Panc1 (cell line): ENCODE measurements at regions not wholly inside any gene's neighbourhood (a gene's known extent, or its start where the extent isn't known, plus 50 kb on each side); places are given as distances from the start of the nearest gene placed in this dataset.

ENCODE experiments used
- ATAC-seq: fragments of 200-7000 bp; cut with Tn5 transposase; 2 replicates; pipeline ENCODE4 v1.9.1; 2020; ENCODE audit warnings: mild to moderate bottlenecking, moderate library complexity
- BruUV-seq: library from RNA; stranded (reverse); fragments of 400-500 nt; replicated peaks from 2 replicates; lab custom pipeline; 2021; lab: Mats Ljungman, UMichigan
- CTCF ChIA-PET: fragments of 300-600 bp; sonication (Branson Sonifier 250); formaldehyde crosslinking; loops from one replicate; lab custom pipeline; 2022; ENCODE audit warnings: antibody characterized with exemption; lab: Charles Lee
- POLR2A ChIA-PET: fragments of 300-600 bp; sonication (Branson Sonifier 250); formaldehyde crosslinking; loops from one replicate; lab custom pipeline; 2022; ENCODE audit warnings: antibody characterized with exemption; lab: Charles Lee
- DNase-seq: peaks from one replicate; pipeline ENCODE4 v3.0.0-alpha.2; 2010; ENCODE audit warnings: low read depth, low spot score
- H3K27ac ChIP-seq: 2 replicates; pipeline ENCODE4 v1.5.1; 2011; ENCODE audit warnings: mild to moderate bottlenecking, low read length, inconsistent platforms
- H3K27me3 ChIP-seq: fragments of 200-500 bp; sonication (Bioruptor generic); 2 replicates; pipeline ENCODE4 v1.6.0; 2014; ENCODE audit warnings: low read length, inconsistent platforms; ENCODE audit not compliant: control insufficient read depth, insufficient read depth
- H3K36me3 ChIP-seq: fragments of 200-500 bp; sonication (Bioruptor generic); 2 replicates; pipeline ENCODE4 v1.5.1; 2014; ENCODE audit warnings: inconsistent platforms, mild to moderate bottlenecking, low read length, moderate library complexity; ENCODE audit not compliant: control insufficient read depth, insufficient read depth
- H3K4me1 ChIP-seq: 2 replicates; pipeline ENCODE4 v1.5.1; 2011; ENCODE audit warnings: inconsistent platforms, mild to moderate bottlenecking, low read length, moderate library complexity; ENCODE audit not compliant: control insufficient read depth, insufficient read depth
- H3K4me3 ChIP-seq, 2 experiments: 2 replicates each; pipeline ENCODE4 v1.5.1; 2011 to 2012; ENCODE audit warnings: low read depth in 2 of 2, low read length in 2 of 2, mild to moderate bottlenecking in 2 of 2, inconsistent platforms in 1 of 2, moderate library complexity in 1 of 2
- H3K9me3 ChIP-seq: fragments of 200-500 bp; sonication (Bioruptor generic); 2 replicates; pipeline ENCODE4 v1.5.1; 2014; ENCODE audit warnings: low read depth, mild to moderate bottlenecking, inconsistent platforms, low read length, moderate library complexity; ENCODE audit not compliant: control insufficient read depth, insufficient read depth
- CTCF ChIP-seq: fragments of 450-650 bp; IDR thresholded peaks from 2 replicates; pipeline ENCODE4 v1.5.1; 2017; ENCODE audit warnings: mild to moderate bottlenecking
- POLR2AphosphoS5 ChIP-seq: IDR thresholded peaks from 2 replicates; pipeline ENCODE4 v1.6.1; 2012; ENCODE audit warnings: mild to moderate bottlenecking, low read depth, low read length, moderate library complexity
- REST ChIP-seq, 2 experiments: IDR thresholded peaks; 2 replicates each; pipeline ENCODE4 v1.6.1; 2011 to 2012; ENCODE audit warnings: low read depth in 2 of 2, control low read depth in 1 of 2, low read length in 1 of 2, mild to moderate bottlenecking in 1 of 2, moderate library complexity in 1 of 2; ENCODE audit not compliant: insufficient read depth in 1 of 2
- SIN3A ChIP-seq: IDR thresholded peaks from 2 replicates; pipeline ENCODE4 v1.6.1; 2012; ENCODE audit warnings: low read depth, mild to moderate bottlenecking, low read length, moderate library complexity, borderline replicate concordance; ENCODE audit not compliant: insufficient read depth
- TCF7L2 ChIP-seq: IDR thresholded peaks from 2 replicates; pipeline ENCODE4 v1.6.1; 2011; ENCODE audit warnings: mild to moderate bottlenecking, low read depth, low read length, inconsistent platforms
- in situ Hi-C: cut with HindIII; loops from 2 replicates; pipeline ENCODE4 v1.10.0; 2016; ENCODE audit warnings: low sequenced_read_pairs, low pct_unique_long_range_greater_than_20kb
- intact Hi-C: fragments of 100-400 bp; cut with micrococcal nuclease; formaldehyde crosslinking; loops from one replicate; pipeline ENCODE4 v1.10.0; 2022; ENCODE audit not compliant: unreplicated experiment

- Histone ChIP-seq H3K4me1 (no peaks in the 10 kb centered on the region), H3K36me3 (no peaks in the 10 kb centered on the region), H3K27ac (no peak overlapping the region), H3K9me3 (peaks cover 3% of the 10 kb centered on the region; the same call in 1 of the 2 replicates), H3K27me3 (no peaks in the 10 kb centered on the region), H3K4me3 (no peak overlapping the region)
- POLR2A ChIA-PET, result no interaction called here
- ATAC-seq (no peak), DNase-seq (no peak)
- no TSS peak for BruUV-seq
- intact Hi-C loops, result no loop called here
- TF ChIP-seq CTCF, result no peak
- no peak for TF ChIP-seq POLR2AphosphoS5
- no peak for TF ChIP-seq TCF7L2
- TF ChIP-seq REST (IDR thresholded peaks at IDR 0.05; ENCODE audit: insufficient read depth in 1 of 2, low read depth in 2 of 2, low read length in 1 of 2), result no peak
- no peak for TF ChIP-seq SIN3A
- CTCF ChIA-PET, result no interaction called here
- in situ Hi-C loops, result no loop called here
Observed at GRCh38 chr10:83677795-83678194, 461.5 kb upstream of the GHITM start.

DNA sequence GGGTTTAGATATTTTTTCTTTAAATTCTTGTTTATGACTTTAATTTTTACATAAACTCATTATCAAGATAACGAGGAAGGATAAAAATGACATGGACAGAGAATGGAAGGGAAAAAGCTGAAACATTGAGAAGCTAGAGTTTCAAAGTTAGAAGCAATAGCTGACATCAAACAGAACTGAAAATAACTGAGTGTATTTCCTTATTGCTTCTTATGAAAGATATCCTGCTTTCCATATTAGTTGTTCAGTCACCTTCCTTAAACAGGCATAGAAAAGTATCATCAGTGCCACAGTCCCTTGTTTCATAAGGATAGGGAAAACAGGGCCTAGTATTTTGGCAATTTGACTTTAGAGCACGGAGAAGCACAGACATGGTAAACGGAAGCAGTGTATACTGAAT is 460.5 kb upstream of the GHITM start:
- POLR2A ChIA-PET, result no interaction called here
- no peaks in the 10 kb centered on the region for H3K36me3 ChIP-seq
- H3K4me3 ChIP-seq, result no peak overlapping the region
- in situ Hi-C loops (no loop called here), intact Hi-C loops (no loop called here)
- CTCF ChIA-PET, result no interaction called here
- BruUV-seq, result no TSS peak
- H3K9me3 ChIP-seq, result peaks cover 3% of the 10 kb centered on the region; the same call in 1 of the 2 replicates
- H3K27me3 ChIP-seq, result no peaks in the 10 kb centered on the region
- TF ChIP-seq TCF7L2 (no peak), POLR2AphosphoS5 (no peak), CTCF (no peak), SIN3A (no peak), REST (IDR thresholded peaks at IDR 0.05; ENCODE audit: insufficient read depth in 1 of 2, low read depth in 2 of 2, low read length in 1 of 2) (no peak)
- ATAC-seq (no peak), DNase-seq (no peak)
- H3K27ac ChIP-seq, result no peak overlapping the region
- H3K4me1 ChIP-seq, result no peaks in the 10 kb centered on the region
